ENCODE measurements at regions not wholly inside any gene's neighbourhood (a gene's known extent, or its start where the extent isn't known, plus 50 kb on each side); places are given as distances from the start of the nearest gene placed in this dataset.

DNA sequence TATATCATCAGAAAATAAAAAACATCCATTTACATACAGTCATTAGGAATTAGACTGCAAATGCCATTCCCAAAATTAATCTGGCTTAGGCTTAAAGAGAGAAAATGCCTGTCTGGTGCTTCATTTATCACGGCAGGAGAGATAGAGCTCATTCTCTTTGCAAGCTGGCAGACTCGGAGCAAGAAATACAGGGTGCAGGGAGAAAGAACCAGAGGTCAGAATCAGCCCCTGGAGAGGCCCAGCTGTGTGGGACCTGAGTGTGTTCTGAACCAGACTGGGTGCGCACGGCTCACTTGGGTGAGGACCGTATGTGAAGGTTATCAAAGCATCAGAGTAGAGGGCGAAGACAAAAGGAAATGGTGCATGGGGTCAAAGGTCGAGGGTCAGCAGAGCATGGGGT lies 227.8 kb downstream of the ACKR3 start:
- TF ChIP-seq, protein P1, sequence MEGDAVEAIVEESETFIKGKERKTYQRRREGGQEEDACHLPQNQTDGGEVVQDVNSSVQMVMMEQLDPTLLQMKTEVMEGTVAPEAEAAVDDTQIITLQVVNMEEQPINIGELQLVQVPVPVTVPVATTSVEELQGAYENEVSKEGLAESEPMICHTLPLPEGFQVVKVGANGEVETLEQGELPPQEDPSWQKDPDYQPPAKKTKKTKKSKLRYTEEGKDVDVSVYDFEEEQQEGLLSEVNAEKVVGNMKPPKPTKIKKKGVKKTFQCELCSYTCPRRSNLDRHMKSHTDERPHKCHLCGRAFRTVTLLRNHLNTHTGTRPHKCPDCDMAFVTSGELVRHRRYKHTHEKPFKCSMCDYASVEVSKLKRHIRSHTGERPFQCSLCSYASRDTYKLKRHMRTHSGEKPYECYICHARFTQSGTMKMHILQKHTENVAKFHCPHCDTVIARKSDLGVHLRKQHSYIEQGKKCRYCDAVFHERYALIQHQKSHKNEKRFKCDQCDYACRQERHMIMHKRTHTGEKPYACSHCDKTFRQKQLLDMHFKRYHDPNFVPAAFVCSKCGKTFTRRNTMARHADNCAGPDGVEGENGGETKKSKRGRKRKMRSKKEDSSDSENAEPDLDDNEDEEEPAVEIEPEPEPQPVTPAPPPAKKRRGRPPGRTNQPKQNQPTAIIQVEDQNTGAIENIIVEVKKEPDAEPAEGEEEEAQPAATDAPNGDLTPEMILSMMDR (IDR thresholded peaks at IDR 0.05) = no peak
- no peak for TF ChIP-seq POLR2A (IDR thresholded peaks at IDR 0.05)
- no peak for TF ChIP-seq EP300 (IDR thresholded peaks at IDR 0.05)

Data from ovary (tissue), 3 donors.